ENCODE measurements at regions not wholly inside any gene's neighbourhood (a gene's known extent, or its start where the extent isn't known, plus 50 kb on each side); places are given as distances from the start of the nearest gene placed in this dataset.

GRCh38 chr18:78734614-78734945 lies 245.0 kb upstream of the SALL3 start:
- in situ Hi-C loops (cut with HindIII; ENCODE audit: low sequenced_read_pairs): no loop called here
- no peak for TF ChIP-seq CTCF (IDR thresholded peaks at IDR 0.05; ENCODE audit: low read depth, low read length)
- H3K4me3 ChIP-seq (ENCODE audit: low read depth, low read length): no peak overlapping the region
- no peak for DNase-seq (ENCODE audit: low read depth, low spot score)

- in situ Hi-C loops (cut with HindIII; ENCODE audit: low sequenced_read_pairs): no loop called here
- no peak for DNase-seq (ENCODE audit: low read depth, low spot score)
- H3K4me3 ChIP-seq (ENCODE audit: low read depth, low read length): no peak overlapping the region
- no peak for TF ChIP-seq CTCF (IDR thresholded peaks at IDR 0.05; ENCODE audit: low read depth, low read length)
Observed at GRCh38 chr18:78735131-78736014, 244.2 kb upstream of the SALL3 start.

- no peak overlapping the region for H3K4me3 ChIP-seq (ENCODE audit: low read depth, low read length)
- in situ Hi-C loops (cut with HindIII; ENCODE audit: low sequenced_read_pairs): no loop called here
- TF ChIP-seq CTCF (IDR thresholded peaks at IDR 0.05; ENCODE audit: low read depth, low read length): no peak
- DNase-seq (ENCODE audit: low read depth, low spot score): no peak
Observed at GRCh38 chr18:78736015-78736690, 243.5 kb upstream of the SALL3 start.

GRCh38 chr18:78737006-78737915 lies 242.4 kb upstream of the SALL3 start:
- in situ Hi-C loops (cut with HindIII; ENCODE audit: low sequenced_read_pairs): no loop called here
- H3K4me3 ChIP-seq (ENCODE audit: low read depth, low read length): no peak overlapping the region
- TF ChIP-seq CTCF (IDR thresholded peaks at IDR 0.05; ENCODE audit: low read depth, low read length): no peak
- no peak for DNase-seq (ENCODE audit: low read depth, low spot score)

- no peak overlapping the region for H3K4me3 ChIP-seq (ENCODE audit: low read depth, low read length)
- in situ Hi-C loops (cut with HindIII; ENCODE audit: low sequenced_read_pairs): no loop called here
- TF ChIP-seq CTCF (IDR thresholded peaks at IDR 0.05; ENCODE audit: low read depth, low read length): no peak
- no peak for DNase-seq (ENCODE audit: low read depth, low spot score)
Observed at GRCh38 chr18:78738076-78738690, 241.4 kb upstream of the SALL3 start.

- DNase-seq (ENCODE audit: low read depth, low spot score): no peak
- in situ Hi-C loops (cut with HindIII; ENCODE audit: low sequenced_read_pairs): no loop called here
- no peak for TF ChIP-seq CTCF (IDR thresholded peaks at IDR 0.05; ENCODE audit: low read depth, low read length)
- H3K4me3 ChIP-seq (ENCODE audit: low read depth, low read length): no peak overlapping the region
Observed at GRCh38 chr18:78739115-78739514, 240.5 kb upstream of the SALL3 start.

All from astrocyte of the spinal cord (primary cell).